Prostate gland (tissue), 2 donors: ENCODE measurements at regions not wholly inside any gene's neighbourhood (a gene's known extent, or its start where the extent isn't known, plus 50 kb on each side); places are given as distances from the start of the nearest gene placed in this dataset.

Experiments used
- DNase-seq: peaks from one replicate; pipeline ENCODE4 v3.0.0-alpha.2; 2019; ENCODE audit warnings: low spot score
- H3K27ac ChIP-seq, 2 donors: fragments of 200-600 bp; sonication (generic); 2 replicates each; pipeline ENCODE4 v1.5.1; 2017 to 2019
- H3K27me3 ChIP-seq: fragments of 200-600 bp; sonication (generic); replicated peaks from 2 replicates; pipeline ENCODE4 v1.5.1; 2019; ENCODE audit not compliant: insufficient read depth
- H3K36me3 ChIP-seq, 2 donors: fragments of 200-600 bp; sonication (generic); 1 replicate in 1 of 2; 2 replicates in 1 of 2; pipeline versions ENCODE4 v1.5.1 to v1.8.1; 2017 to 2019
- H3K4me1 ChIP-seq: fragments of 200-600 bp; sonication (generic); replicated peaks from 2 replicates; pipeline ENCODE4 v1.5.1; 2019
- H3K4me3 ChIP-seq, 2 donors: fragments of 200-600 bp; sonication (generic); 2 replicates each; pipeline ENCODE4 v1.5.1; 2017 to 2019
- H3K9me3 ChIP-seq: fragments of 200-600 bp; sonication (generic); 2 replicates; pipeline ENCODE4 v1.5.1; 2017
- POLR2A ChIP-seq: fragments of 450-650 bp; IDR thresholded peaks from one replicate; pipeline ENCODE4 v1.6.1; 2016; ENCODE audit warnings: antibody characterized with exemption, mild to moderate bottlenecking
- POLR2AphosphoS5 ChIP-seq: sonication (generic); formaldehyde crosslinking; IDR thresholded peaks from one replicate; pipeline ENCODE4 v1.6.1; 2017; ENCODE audit warnings: antibody characterized with exemption
- WGBS: methylation state at CpG from one replicate; pipeline ENCODE4 v1.1.5; 2018; 5-methylcytosine and 5-hydroxymethylcytosine counted together
- intact Hi-C: fragments of 100-400 bp; cut with DNase I; formaldehyde crosslinking; loops from one replicate; pipeline ENCODE4 v1.14.2; 2022
- TF ChIP-seq, protein P1 (sequence below), 4 experiments: fragments of 200-600 bp in 2 of 4; fragments of 450-650 bp in 2 of 4; sonication (generic) in 2 of 4; IDR thresholded peaks; 1 replicate in 3 of 4; 2 replicates in 1 of 4; pipeline ENCODE4 v1.5.1; 2016 to 2019; ENCODE audit warnings: antibody characterized with exemption in 4 of 4, mild to moderate bottlenecking in 2 of 4, moderate library complexity in 2 of 4

DNA sequence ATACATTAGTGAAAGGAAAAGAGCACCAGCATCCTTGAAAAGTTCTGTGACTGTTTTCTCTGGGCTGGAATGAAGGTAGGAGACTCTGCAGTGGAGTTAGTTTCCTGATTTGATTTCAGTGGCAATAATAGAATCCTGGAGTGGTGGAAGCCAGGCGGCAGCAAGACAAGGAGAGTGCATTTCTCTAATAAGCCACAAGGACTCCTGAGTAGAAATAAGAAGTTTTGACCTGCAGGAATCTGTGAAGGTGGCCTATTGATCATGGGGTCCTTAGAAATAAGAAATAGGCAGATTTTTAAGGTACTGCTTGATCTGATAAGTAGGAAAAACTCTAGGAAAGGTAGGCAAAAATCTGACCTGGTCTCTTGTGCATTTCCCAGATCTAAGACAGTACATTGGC lies 68.4 kb upstream of the ELOVL5 start:
- intact Hi-C loops, result no loop called here
- H3K9me3 ChIP-seq, result no peaks in the 10 kb centered on the region
- H3K36me3 ChIP-seq, result no peaks in the 10 kb centered on the region
- DNase-seq, result no peak
- H3K4me1 ChIP-seq, result no peaks in the 10 kb centered on the region
- 83% methylated on average over 1 of the region's 1 CpG for WGBS
- no peak for TF ChIP-seq POLR2A
- TF ChIP-seq, protein P1, sequence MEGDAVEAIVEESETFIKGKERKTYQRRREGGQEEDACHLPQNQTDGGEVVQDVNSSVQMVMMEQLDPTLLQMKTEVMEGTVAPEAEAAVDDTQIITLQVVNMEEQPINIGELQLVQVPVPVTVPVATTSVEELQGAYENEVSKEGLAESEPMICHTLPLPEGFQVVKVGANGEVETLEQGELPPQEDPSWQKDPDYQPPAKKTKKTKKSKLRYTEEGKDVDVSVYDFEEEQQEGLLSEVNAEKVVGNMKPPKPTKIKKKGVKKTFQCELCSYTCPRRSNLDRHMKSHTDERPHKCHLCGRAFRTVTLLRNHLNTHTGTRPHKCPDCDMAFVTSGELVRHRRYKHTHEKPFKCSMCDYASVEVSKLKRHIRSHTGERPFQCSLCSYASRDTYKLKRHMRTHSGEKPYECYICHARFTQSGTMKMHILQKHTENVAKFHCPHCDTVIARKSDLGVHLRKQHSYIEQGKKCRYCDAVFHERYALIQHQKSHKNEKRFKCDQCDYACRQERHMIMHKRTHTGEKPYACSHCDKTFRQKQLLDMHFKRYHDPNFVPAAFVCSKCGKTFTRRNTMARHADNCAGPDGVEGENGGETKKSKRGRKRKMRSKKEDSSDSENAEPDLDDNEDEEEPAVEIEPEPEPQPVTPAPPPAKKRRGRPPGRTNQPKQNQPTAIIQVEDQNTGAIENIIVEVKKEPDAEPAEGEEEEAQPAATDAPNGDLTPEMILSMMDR (IDR thresholded peaks at IDR 0.05), result no peak
- TF ChIP-seq POLR2AphosphoS5, result no peak
- no peak overlapping the region for H3K4me3 ChIP-seq
- H3K27ac ChIP-seq, result no peak overlapping the region
- no peaks in the 10 kb centered on the region for H3K27me3 ChIP-seq

DNA sequence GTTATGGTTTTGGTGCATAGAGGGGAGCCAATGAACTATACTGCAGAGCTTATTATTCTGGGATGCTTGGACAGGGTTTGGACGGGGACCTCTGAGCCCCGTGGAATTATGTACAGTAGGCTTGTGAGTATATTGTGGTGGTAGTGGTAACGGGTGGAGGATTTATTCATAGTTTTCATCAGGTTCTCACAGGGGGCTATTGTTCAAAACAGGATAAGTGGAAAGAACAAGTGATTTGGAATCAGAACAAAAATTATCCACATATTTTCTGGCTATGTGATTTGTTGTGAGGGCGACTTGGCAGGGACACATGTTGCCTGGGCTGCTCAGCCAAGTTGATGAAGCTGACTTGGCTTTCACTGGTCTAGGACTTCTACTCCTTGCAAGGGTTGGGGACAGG lies 64.6 kb upstream of the ELOVL5 start:
- no peaks in the 10 kb centered on the region for H3K4me1 ChIP-seq
- H3K4me3 ChIP-seq, result no peak overlapping the region
- no peak for DNase-seq
- no peaks in the 10 kb centered on the region for H3K36me3 ChIP-seq
- intact Hi-C loops, result no loop called here
- no peaks in the 10 kb centered on the region for H3K9me3 ChIP-seq
- no peaks in the 10 kb centered on the region for H3K27me3 ChIP-seq
- no peak overlapping the region for H3K27ac ChIP-seq
- TF ChIP-seq, protein P1 (IDR thresholded peaks at IDR 0.05), result no peak
- TF ChIP-seq POLR2AphosphoS5 (no peak), POLR2A (no peak)
- WGBS, result 92% methylated on average over 4 of the region's 4 CpGs

DNA sequence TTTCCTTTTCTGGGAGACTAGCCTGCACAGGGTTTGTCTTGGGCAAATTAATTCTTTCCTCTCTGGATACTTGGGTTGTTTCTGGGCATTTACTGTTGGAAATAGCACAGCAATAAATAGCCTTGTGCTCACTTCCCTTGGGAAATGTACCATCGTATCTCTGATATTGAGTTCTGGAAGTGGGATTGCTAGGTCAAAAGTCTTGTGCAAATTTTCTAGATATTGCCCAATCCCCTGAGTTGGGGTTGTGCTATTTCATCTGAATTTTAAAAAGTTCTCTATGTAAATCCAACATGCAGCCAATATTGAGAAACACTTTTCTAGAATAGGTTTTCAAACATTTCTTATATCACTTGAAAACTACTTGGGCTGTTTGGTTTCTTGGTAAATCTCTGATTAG lies 64.0 kb upstream of the ELOVL5 start:
- Histone ChIP-seq H3K4me3 (no peak overlapping the region), H3K9me3 (no peaks in the 10 kb centered on the region), H3K27me3 (no peaks in the 10 kb centered on the region), H3K4me1 (no peaks in the 10 kb centered on the region), H3K36me3 (no peaks in the 10 kb centered on the region), H3K27ac (no peak overlapping the region)
- intact Hi-C loops, result no loop called here
- WGBS, result 62% methylated on average over 1 of the region's 1 CpG
- no peak for DNase-seq
- TF ChIP-seq POLR2A (no peak), POLR2AphosphoS5 (no peak)
- TF ChIP-seq, protein P1 (IDR thresholded peaks at IDR 0.05), result no peak

DNA sequence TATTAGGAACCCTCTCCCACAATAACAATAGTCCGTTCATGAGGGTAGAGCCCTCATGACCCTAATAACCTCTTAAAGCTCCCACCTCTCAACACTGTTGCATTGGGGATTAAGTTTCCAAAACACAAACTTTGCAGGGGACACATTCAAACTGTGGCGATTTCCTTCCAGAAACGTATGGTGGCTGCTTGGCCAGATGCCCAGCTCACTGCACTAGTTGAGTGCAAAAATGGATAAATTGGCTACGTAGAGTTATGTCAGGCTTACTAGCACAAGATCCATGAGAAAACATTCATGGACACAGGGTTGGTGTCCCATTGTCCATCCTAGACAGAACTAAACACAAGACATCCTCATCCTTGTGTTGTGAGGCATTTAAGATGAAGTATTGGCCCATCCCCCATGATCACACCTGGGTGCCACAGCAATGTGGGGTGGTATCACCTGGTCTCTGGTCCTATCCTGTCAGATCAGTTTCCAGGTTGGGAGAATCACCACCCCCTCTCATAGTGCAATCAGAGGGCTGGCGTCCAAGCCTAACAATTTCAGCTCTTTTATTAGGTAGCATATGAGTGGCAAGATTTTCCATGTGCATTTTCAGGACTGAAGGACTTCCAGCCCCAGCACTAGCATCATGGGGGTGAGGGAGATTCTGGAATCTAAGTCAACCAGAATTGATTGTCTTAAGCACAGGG lies 63.4 kb upstream of the ELOVL5 start:
- Histone ChIP-seq H3K9me3 (no peaks in the 10 kb centered on the region), H3K27me3 (no peaks in the 10 kb centered on the region), H3K36me3 (no peaks in the 10 kb centered on the region), H3K27ac (no peak overlapping the region), H3K4me3 (no peak overlapping the region), H3K4me1 (no peaks in the 10 kb centered on the region)
- intact Hi-C loops, result no loop called here
- TF ChIP-seq POLR2A (no peak), POLR2AphosphoS5 (peak; percentile 43)
- TF ChIP-seq, protein P1 (IDR thresholded peaks at IDR 0.05), result no peak
- 65% methylated on average over 5 of the region's 5 CpGs for WGBS
- DNase-seq, result peak; percentile 24

DNA sequence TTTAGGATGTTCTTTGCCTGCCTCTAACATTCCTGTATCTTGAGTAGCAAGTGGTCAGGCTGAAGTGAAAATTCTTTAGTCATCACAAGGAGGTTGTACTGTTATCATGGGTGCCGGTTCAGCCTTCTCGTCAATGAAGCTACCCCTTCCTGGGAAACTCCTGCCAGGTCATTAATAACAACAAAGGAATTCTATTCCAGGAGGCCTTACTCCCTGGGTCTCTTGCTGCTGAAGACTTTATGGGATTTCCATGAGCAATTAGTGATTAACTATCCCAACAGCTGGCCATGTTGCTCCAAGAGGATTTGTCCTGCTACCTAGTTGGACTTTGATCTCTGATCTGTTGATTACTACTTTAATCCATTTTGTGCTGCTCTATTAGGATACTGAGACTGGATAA lies 62.7 kb upstream of the ELOVL5 start:
- Histone ChIP-seq H3K36me3 (no peaks in the 10 kb centered on the region), H3K9me3 (no peaks in the 10 kb centered on the region), H3K4me1 (no peaks in the 10 kb centered on the region), H3K27me3 (no peaks in the 10 kb centered on the region), H3K27ac (no peak overlapping the region), H3K4me3 (no peak overlapping the region)
- WGBS, result 81% methylated on average over 2 of the region's 2 CpGs
- intact Hi-C loops, result no loop called here
- TF ChIP-seq, protein P1 (IDR thresholded peaks at IDR 0.05), result no peak
- TF ChIP-seq POLR2AphosphoS5 (no peak), POLR2A (no peak)
- no peak for DNase-seq
